OCI-LY3 (cell line): ENCODE measurements at regions not wholly inside any gene's neighbourhood (a gene's known extent, or its start where the extent isn't known, plus 50 kb on each side); places are given as distances from the start of the nearest gene placed in this dataset.

Experiments used
- H2AFZ ChIP-seq: fragments of 200-600, 300-600 bp; shearing (Covaris generic); 2 replicates; pipeline ENCODE4 v1.6.0; 2014; ENCODE audit warnings: antibody characterized with exemption, low read depth, low read length
- H3K27ac ChIP-seq: fragments of 200-600, 300-600 bp; sonication (generic); 2 replicates; pipeline ENCODE4 v1.5.1; 2014; ENCODE audit warnings: mild to moderate bottlenecking, low read length, moderate library complexity, mixed read lengths
- H3K27me3 ChIP-seq: fragments of 200-600, 300-600 bp; sonication (generic); 2 replicates; pipeline ENCODE4 v1.6.1; 2014; ENCODE audit warnings: low read depth, low read length, mixed read lengths
- H3K36me3 ChIP-seq: fragments of 200-600, 300-600 bp; sonication (generic); replicated peaks from 2 replicates; pipeline ENCODE3; 2014; ENCODE audit warnings: low read depth, low read length, mixed read lengths
- H3K4me1 ChIP-seq: fragments of 300-600, 200-600 bp; sonication (generic); 2 replicates; pipeline ENCODE4 v1.6.1; 2014; ENCODE audit warnings: low read length, mixed read lengths
- H3K4me2 ChIP-seq: fragments of 200-600, 300-600 bp; sonication (generic); 2 replicates; pipeline ENCODE4 v1.6.1; 2014; ENCODE audit warnings: low read length, mixed read lengths
- H3K4me3 ChIP-seq: fragments of 300-600, 200-600 bp; sonication (generic); 2 replicates; pipeline ENCODE4 v1.5.1; 2014; ENCODE audit warnings: antibody characterized with exemption, mild to moderate bottlenecking, low read length, moderate library complexity
- H3K79me2 ChIP-seq: fragments of 300-600, 200-600 bp; shearing (Covaris generic); 2 replicates; pipeline ENCODE4 v1.6.1; 2014; ENCODE audit warnings: mild to moderate bottlenecking, low read length, mixed read lengths
- H3K9ac ChIP-seq: fragments of 300-600, 200-600 bp; shearing (Covaris generic); 2 replicates; pipeline ENCODE4 v1.6.0; 2014; ENCODE audit warnings: mild to moderate bottlenecking, low read length, moderate library complexity
- H3K9me3 ChIP-seq: fragments of 200-600, 300-600 bp; shearing (Covaris generic); 2 replicates; pipeline ENCODE4 v1.6.1; 2014; ENCODE audit warnings: low read length, mixed read lengths; ENCODE audit not compliant: insufficient read depth
- H4K20me1 ChIP-seq: fragments of 200-600, 300-600 bp; sonication (generic); 2 replicates; pipeline ENCODE4 v1.6.1; 2016; ENCODE audit warnings: low read length, mixed read lengths; ENCODE audit not compliant: insufficient read depth
- EZH2phosphoT487 ChIP-seq: fragments of 200-600 bp; shearing (Covaris generic); IDR thresholded peaks from 2 replicates; pipeline ENCODE4 v1.6.1; 2018; ENCODE audit warnings: antibody characterized with exemption, mixed run types, low read depth
- TF ChIP-seq, protein P1 (sequence below): fragments of 200-600, 300-600 bp; sonication (generic); IDR thresholded peaks from 2 replicates; pipeline ENCODE4 v1.5.1; 2014; ENCODE audit warnings: antibody characterized with exemption, low read length, low read depth

DNA sequence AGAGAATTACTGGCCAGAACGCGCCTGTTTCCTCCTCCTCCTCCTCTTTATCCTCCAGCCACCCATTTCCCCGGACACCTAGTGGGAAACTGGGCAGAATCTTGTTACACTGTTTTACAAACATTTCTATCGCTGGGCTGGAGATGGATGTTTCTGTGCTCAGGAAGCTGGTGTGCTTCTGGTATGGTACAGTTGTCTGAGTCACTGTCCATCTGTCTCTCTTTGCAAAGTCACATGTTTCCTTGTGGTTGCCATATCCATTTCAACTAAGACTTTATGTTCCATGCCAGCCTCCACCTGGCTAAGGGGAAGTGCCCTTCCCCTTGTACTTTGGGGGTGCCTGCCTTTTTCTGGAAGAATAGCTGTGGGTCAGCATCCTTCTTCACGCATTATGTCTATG lies 52.9 kb upstream of the SLC22A16 start:
- H3K27me3 ChIP-seq: no peaks in the 10 kb centered on the region
- H2AFZ ChIP-seq: no peak overlapping the region
- H3K36me3 ChIP-seq: no peaks in the 10 kb centered on the region
- H3K4me3 ChIP-seq: no peak overlapping the region
- H3K79me2 ChIP-seq: no peaks in the 10 kb centered on the region
- no peak for TF ChIP-seq EZH2phosphoT487
- TF ChIP-seq, protein P1, sequence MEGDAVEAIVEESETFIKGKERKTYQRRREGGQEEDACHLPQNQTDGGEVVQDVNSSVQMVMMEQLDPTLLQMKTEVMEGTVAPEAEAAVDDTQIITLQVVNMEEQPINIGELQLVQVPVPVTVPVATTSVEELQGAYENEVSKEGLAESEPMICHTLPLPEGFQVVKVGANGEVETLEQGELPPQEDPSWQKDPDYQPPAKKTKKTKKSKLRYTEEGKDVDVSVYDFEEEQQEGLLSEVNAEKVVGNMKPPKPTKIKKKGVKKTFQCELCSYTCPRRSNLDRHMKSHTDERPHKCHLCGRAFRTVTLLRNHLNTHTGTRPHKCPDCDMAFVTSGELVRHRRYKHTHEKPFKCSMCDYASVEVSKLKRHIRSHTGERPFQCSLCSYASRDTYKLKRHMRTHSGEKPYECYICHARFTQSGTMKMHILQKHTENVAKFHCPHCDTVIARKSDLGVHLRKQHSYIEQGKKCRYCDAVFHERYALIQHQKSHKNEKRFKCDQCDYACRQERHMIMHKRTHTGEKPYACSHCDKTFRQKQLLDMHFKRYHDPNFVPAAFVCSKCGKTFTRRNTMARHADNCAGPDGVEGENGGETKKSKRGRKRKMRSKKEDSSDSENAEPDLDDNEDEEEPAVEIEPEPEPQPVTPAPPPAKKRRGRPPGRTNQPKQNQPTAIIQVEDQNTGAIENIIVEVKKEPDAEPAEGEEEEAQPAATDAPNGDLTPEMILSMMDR: no peak
- H3K4me2 ChIP-seq: no peak overlapping the region
- H3K4me1 ChIP-seq: no peaks in the 10 kb centered on the region
- no peaks in the 10 kb centered on the region for H4K20me1 ChIP-seq
- no peak overlapping the region for H3K9ac ChIP-seq
- no peak overlapping the region for H3K27ac ChIP-seq
- no peaks in the 10 kb centered on the region for H3K9me3 ChIP-seq

GRCh38 chr6:110528930-110529325 lies 52.5 kb upstream of the SLC22A16 start:
- no peak overlapping the region for H3K27ac ChIP-seq
- H3K4me3 ChIP-seq: no peak overlapping the region
- no peak overlapping the region for H2AFZ ChIP-seq
- no peak overlapping the region for H3K4me2 ChIP-seq
- H3K36me3 ChIP-seq: no peaks in the 10 kb centered on the region
- no peak overlapping the region for H3K9ac ChIP-seq
- H3K4me1 ChIP-seq: no peaks in the 10 kb centered on the region
- no peaks in the 10 kb centered on the region for H3K79me2 ChIP-seq
- no peaks in the 10 kb centered on the region for H3K9me3 ChIP-seq
- no peak for TF ChIP-seq EZH2phosphoT487
- TF ChIP-seq, protein P1: no peak
- H4K20me1 ChIP-seq: no peaks in the 10 kb centered on the region
- H3K27me3 ChIP-seq: no peaks in the 10 kb centered on the region

- Histone ChIP-seq H3K4me2 (no peak overlapping the region), H3K27ac (no peak overlapping the region), H3K4me3 (no peak overlapping the region), H3K4me1 (no peaks in the 10 kb centered on the region), H3K36me3 (no peaks in the 10 kb centered on the region), H4K20me1 (no peaks in the 10 kb centered on the region), H3K9ac (no peak overlapping the region), H3K79me2 (no peaks in the 10 kb centered on the region), H3K27me3 (no peaks in the 10 kb centered on the region), H3K9me3 (no peaks in the 10 kb centered on the region), H2AFZ (no peak overlapping the region)
- no peak for TF ChIP-seq EZH2phosphoT487
- TF ChIP-seq, protein P1: peak; percentile 71
Measured at GRCh38 chr6:110528101-110528929, 51.9 kb upstream of the SLC22A16 start.

- H3K36me3 ChIP-seq: no peaks in the 10 kb centered on the region
- H3K9ac ChIP-seq: no peak overlapping the region
- H3K79me2 ChIP-seq: no peaks in the 10 kb centered on the region
- H4K20me1 ChIP-seq: no peaks in the 10 kb centered on the region
- H3K27me3 ChIP-seq: no peaks in the 10 kb centered on the region
- no peak overlapping the region for H3K27ac ChIP-seq
- TF ChIP-seq, protein P1: no peak
- TF ChIP-seq EZH2phosphoT487: no peak
- no peaks in the 10 kb centered on the region for H3K9me3 ChIP-seq
- no peak overlapping the region for H3K4me2 ChIP-seq
- no peaks in the 10 kb centered on the region for H3K4me1 ChIP-seq
- no peak overlapping the region for H2AFZ ChIP-seq
- H3K4me3 ChIP-seq: no peak overlapping the region
Measured at GRCh38 chr6:110527516-110527915, 51.1 kb upstream of the SLC22A16 start.
